GM21786 (cell line): ENCODE measurements at regions not wholly inside any gene's neighbourhood (a gene's known extent, or its start where the extent isn't known, plus 50 kb on each side); places are given as distances from the start of the nearest gene placed in this dataset.

Experiments
- ATAC-seq: cut with Tn5 transposase; IDR thresholded peaks from one replicate; pipeline ENCODE4 v1.9.1; 2021; ENCODE audit not compliant: unreplicated experiment

DNA sequence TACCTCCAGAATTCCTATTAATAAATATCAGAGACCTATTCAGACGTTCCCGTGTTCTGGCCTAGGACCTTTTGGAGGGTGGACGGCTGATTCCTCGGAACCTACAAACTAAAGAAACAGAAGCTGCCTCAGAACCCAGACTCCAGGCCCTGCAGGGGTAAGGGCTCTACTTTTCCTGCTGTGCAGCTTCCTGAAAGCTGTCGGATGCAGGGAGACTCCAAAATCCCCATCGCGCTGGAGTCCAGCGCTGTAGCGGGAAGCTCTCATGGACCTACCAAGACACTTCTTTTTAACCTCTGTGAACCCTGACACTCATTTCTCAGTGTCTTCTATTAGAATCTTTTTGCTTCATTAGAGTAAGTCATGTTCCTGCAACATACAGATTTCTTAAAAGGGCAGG, 244.5 kb upstream of the PITRM1 start:
- no peak for ATAC-seq

DNA sequence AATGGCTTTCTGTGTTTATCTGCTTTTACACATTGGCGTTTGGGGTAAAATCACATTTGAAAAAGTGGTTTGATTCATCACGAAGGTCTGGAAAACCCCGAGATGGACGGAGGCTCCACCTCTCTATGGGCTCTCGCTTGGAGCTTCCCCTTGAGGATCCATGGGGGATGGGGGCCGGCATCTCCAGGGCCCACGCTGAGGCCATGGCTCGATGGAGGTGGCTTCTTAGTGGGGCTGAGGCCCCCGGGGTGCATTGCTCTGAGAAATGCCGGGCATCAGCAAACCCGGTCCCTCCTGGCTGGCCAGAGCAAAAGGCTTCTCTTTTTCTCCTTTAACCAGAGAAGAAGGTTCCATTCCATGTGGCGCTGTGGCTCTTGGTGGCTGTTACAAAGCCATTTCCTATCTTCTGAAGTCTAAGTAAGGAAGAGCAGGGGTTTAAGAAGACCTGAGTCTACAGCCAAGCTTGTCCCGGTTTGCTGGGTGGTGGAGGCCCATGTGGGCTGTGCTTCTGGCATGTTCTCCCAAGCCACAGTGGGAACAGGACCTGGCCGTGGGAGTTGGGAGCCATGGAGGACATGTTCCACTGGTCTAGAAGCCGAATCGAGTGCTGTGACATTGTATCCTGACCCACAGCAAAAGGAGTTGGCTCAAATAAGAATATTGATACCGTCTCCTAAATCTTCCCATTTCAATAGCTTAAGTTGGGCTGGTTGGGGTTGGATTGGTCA, 243.5 kb upstream of the PITRM1 start:
- no peak for ATAC-seq

DNA sequence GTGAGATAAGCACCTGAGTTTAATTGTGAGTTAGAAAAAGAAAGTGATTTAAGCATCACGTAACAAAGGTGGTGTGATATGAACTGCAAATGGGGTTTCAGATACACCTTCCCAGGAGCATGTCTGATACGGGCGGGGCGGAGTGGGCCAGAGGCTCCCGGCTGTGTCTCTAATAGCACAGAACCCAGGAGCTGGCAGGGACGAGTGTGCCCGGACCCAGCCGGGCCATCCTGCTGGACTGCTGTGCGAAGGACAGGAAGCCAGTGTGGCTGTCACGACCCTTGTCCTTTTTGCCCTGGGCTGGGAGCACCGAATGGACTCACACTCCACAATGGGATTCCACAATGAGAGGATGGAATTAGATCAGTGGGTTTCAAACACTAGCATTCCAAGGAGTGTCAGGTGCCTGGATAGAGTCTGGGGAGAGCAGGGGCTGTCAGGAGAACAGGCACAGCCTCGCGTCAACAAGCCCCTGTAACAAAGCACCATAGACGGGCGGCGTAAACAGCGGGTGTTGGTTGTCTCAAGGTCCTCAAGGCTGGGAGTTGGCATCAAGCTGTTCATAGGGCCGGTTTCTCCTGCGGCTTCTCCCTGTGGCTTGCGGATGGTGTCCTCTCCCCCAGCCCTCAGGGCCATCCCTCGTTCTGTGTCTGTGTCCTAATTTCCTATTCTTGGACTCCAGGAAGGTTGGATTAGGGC, 242.6 kb upstream of the PITRM1 start:
- ATAC-seq, result no peak

DNA sequence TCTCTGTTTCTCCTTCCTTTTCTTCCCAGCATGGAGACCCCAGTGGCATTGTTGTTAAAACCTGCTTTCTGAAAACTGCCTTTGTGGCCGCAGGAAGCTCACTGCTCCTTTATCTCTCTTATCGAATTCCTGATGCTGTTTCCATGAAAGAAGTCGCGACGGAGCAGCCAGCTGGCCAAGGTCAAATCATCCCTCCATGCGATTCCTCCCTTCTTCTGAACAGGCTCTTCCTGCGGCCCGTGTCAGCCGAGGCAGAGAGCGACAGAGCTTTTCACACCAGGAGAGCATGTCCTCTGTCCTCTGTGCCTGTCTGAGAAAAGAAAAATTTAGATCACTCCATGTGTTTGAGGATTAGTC, 242.1 kb upstream of the PITRM1 start:
- ATAC-seq, result no peak

DNA sequence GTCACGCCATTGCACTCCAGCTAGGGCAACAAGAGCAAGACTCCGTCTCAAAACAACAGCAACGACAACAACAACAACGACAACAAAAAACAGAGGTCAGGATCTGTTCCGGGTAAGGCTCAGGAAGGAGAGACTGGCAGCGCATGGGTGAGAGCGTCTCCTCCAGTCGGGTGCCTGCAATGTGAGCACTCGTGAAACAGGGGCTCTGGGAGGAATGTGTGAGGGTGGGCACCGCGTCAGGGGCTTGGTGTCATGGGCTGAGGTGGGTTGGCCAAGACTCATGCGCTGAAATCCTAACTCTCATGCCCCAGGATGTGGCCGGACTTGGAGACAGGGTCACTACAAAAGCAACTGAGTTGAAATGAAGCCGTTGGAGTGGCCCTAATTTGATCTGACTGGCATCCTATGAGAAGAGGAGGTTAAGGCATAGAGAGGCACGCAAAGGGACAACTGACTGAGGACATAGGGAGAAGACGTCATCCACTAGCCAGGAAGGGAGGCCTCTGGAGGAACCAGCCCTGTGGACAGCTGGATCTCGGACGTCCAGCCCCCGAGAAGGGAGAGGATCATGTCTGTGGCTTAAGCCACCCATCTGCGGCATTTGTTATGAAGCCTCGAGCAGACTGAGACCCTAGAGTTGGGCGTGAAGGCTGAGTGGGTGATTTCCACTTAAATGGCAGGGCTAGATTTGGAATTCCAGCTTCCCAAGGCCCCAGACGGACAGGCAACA, 241.5 kb upstream of the PITRM1 start:
- no peak for ATAC-seq

DNA sequence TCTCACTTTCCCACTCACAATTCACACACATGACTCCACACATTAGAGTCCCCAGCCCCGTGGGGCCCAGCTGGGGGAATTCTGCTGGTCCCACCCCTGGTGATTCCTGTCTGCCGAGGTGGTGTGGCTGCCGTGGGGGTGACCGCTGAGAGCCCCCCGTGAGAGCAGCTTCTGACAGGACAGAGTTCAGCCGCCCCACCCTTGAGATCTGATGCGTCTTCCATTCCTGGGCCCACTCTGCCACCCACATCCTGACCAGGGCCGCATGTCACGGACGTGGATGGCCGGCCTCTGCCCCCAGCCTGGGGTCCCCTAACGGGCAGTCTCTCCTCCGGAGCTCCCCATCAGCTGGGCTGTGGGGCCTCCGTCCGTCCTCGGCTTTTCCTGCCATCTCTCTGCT, 240.1 kb upstream of the PITRM1 start:
- no peak for ATAC-seq

DNA sequence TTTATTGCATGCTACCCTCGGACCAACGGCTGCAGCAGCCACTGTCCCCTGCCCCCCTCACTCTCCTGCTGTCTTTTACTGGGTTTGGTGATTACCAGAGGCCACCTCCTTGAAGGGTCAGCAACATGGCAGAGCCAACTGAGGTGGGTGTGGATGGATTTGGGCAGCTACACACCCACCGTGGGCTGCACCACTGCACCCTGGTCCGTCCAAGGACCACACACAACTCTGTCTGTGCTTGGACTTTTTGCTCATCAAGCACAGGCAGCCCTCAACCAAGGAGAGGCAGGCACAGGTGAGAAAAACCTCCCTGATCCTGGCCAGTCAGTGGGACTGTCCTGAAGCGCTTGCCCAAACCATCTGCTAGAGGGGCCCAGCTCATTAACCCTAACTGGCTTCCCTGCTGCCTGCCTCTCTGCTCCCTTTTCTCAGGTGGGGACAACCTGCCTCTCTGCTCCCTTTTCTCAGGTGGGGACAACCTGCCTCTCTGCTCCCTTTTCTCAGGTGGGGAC, 239.5 kb upstream of the PITRM1 start:
- no peak for ATAC-seq

DNA sequence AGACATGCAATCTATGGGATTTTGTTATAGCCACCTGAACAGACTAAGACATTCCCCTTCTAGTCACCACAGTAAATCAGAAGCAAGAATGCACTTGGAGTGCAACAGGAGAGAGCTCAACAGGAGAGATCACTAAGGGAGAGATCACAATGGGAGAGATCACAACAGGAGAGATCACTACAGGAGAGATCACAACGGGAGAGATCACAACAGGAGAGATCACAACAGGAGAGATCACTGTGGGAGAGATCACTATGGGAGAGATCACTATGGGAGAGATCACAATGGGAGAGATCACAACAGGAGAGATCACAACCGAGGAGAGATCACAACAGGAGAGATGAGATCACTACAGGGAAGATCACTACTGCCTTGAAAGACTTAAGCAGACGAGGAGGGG, 238.5 kb upstream of the PITRM1 start:
- no peak for ATAC-seq

DNA sequence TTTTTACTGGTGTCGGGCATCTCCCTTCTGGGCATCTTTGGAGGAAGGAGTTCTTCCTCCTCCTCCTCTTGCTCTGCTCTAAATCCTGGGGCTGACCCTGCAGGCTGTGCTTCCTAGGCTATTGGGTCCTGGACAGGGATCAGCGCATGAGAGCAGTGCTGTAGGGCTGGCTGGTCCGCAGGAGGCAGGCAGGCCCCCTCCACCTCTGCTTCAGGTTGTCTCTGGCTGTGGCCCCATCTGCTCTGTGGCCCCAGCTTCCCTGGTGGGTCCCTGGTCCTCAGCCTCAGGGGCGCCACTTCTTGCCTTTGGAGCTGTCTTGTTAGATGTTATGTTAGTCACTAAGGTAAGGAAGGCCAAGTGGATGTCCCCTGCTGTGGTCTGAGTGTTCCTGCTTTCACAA, 237.3 kb upstream of the PITRM1 start:
- ATAC-seq, result no peak

DNA sequence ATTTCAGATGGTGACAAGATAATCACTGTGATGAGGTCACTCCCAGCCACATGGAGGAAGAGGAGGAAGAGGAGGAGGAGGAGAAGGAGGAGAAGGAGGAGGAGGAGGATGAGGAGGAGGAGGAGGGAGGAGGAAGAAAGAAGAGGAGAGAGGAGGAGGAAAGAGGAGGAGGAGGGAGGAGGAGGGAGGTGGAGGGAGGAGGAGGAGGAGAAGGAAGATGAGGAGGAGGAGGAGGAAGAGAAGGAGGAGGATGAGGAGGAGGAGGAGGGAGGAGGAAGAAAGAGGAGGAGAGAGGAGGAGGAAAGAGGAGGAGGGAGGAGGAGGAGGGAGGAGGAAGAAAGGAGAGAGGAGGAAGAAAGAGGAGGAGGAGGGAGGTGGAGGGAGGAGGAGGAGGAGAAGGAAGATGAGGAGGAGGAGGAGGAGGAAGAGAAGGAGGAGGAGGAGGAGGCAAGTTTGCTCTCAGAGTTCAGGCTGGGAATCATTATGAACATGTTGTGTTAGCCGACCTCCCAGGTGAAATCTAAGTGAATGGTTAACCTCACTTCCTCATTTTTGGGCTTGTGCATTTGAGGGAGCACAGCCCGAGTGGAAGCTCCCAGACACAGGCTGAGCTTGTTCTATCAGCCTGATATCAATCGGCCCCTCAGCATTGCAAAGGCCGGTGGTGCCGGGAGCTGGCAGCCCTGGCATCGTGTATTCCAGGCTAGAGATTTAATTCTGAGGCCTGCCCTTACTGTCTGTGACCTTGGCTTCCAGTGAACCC, 236.2 kb upstream of the PITRM1 start:
- no peak for ATAC-seq

DNA sequence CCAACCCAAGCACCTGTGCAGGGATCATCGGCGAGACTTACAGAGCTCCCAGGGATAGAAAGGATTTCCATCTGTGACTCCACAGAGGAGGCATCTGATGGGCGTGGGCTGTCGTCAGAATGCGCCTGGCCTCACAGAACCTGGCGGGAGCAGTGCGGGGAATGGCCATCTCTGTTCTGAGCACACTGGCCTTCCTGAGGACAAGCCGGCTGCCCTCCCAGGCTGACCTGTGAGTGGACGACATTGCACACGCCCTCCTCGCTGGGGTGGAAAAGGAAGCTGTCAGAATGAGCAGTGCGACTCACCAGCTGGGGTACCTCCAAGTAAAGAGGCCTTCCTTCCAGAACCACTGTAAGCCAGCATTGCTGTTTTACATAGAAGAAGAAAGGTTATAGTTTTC, 234.6 kb upstream of the PITRM1 start:
- ATAC-seq, result no peak

DNA sequence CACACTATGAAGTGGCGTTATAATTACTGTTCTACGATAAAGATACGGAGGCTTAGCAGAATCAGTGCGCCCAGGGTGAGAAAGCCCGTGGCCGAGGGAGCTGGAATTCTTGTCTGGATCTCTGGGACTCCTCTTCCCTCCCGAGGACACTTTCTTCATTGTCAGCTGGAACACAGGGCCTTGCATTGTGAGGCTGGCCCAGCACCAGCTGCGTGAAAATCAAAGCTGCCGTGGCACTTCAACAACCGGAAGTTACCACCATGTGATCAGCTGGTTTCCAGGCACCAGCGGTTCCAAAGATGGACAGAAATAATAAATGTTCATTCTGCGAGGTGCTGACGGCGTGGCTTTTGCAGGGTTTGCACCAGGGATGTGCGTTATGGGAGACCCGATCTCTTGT, 234.0 kb upstream of the PITRM1 start:
- no peak for ATAC-seq

DNA sequence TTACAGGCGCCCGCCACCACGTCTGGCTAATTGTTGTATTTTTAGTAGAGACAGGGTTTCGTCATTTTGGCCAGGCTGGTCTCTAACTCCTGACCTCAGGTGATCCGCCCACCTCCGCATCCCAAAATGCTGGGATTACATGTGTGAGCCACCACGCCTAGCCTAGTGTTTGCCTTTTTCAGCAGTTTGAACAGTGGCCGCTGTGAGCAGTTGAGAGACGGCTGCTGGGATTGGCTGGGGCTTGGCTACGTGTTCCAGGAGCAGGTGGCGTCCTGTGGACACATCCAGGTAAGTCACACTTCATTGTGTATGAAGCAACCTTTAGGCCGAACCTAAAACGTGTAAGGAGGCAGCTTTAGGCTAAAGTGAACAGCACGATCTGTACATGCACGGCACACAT, 231.8 kb upstream of the PITRM1 start:
- ATAC-seq, result no peak

DNA sequence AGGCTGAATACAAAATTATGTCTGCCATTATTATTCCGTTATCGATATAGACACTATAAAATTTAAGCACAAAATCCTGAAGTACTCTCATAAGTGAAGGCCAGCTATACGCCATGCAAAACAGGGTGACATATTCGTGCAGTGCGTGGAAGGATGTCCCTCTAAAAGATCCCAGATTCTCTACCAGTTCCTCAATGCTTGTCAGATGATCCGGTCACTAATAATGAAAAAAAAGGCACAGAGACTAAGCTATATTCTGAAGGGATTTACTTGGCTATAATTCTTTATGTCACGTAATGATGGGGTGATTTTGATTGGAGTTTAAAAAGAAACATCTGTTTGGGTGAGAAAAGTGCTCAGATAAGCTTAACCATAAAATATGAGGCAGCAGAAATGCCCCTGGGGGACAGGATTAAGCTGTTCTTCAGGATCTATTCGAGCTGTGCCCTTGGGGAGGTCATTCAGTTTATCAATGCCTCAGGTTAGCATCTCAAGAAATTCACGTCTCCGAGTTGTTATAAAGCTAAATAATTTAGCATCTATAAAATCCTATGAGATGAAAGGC, 229.7 kb upstream of the PITRM1 start:
- ATAC-seq, result no peak

DNA sequence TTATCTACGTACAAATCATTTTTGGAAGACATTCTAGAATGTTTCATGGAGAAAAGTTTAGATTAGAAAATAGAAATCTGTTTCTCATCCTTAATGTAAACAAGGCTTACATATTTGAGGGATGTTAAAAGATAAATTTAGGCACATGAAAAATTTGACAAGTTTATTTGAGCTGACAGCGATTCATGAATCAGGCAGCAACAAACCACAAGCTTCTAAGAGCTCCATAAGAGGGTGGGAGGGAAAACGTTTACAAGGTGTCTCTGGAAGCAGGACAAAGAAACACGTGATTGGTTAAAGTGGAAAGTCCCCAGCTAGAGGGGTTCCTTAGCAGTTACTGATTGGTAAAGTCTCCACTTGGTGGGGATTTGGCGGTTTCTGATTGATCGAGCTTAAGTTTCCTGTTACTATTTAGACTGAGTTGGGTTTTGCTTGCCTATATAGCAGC, 228.9 kb upstream of the PITRM1 start:
- ATAC-seq, result no peak

DNA sequence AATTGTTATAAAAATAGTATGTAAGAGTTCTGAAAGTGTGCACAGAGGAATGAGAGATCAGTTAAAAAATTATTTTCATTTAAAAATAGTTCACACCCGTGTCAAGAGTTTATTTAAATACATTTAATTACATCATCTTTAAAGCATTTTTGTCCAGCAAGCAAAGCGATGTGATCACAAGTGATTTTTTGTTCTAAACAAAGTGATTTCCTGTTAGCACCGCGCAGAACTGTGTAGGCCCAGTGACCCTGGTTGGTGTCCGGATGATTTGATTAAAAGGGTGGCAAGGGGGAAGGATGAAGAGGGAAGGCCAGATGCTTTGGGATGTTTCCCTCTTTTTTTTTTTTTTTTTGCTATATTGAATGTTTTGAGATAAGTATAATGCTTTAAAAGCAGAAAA, 227.8 kb upstream of the PITRM1 start:
- ATAC-seq, result no peak

DNA sequence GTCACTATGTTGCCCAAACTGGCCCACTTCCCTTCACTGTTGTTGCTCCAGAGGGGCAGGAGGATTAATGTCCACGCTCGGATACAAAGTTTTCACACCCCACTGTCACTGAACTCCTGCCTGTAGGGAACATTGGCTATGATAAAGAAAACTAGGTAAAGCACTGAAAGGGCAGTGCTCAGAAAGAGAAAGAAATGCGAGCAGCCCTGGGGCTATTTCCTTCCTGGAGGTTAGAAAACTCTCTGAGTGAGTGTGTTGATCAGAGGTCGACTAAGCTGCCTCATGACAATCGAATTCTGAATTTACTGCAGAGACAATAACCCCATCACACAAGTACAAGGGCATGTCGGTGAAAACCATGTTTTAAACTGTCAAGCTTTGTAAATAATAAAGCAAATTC, 227.2 kb upstream of the PITRM1 start:
- ATAC-seq, result no peak

DNA sequence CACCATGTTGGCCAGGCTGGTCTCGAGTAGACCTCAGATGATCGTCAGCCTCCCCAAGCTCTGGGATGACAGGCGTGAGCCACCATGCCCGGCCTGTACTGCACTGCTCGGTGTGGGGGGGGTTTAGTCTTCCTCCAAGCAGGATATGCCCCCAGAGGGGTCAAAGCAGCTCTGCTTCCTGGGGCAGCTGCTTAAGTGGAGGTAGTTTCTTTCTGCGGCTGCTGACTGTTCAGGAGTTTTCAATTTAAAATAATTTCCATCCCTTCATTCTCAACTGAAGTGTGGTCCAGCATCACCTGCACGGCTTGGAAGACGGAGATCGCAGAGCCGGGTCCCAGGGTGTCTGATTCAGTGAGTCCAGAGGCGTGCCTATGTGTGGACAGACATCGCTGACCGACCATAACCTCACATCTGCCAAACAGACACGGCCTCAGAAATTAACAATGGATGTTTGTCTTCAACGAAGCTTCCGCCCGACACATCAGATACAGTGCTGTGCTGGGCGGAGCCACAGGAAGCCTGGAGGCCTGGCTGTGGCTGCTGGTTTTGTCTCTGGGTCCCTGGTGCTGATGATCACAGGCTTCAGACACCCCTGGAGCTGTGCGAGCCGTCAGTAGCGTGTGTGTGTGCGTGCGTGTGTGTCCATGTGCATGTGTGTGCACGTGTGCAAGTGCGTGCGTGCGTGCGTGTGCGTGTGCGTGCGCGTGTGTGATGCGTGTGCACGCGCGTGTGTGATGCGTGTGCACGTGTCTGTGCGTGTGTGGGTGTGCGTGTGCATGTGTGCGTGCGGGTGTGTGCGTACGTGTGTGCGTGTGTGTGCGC, 226.5 kb upstream of the PITRM1 start:
- ATAC-seq, result no peak

DNA sequence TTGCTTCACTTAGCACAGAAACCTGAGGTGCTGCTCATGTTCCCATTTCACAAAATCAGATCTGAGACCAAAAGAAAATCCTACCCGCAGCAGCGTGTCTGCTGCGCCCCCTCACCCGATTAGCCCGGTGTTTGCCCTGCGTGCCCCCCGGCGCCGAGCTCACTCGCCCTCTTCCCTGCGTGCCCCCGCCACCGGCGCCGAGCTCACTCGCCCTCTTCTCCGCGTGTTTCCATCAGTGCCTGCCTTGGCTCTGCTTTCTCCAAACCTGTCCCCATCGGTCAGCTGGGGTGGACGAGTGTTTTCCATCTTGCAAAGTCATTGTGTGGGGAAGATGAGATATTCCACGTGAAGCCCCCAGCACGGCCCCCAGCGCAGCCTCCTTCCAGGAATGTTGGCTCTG, 225.3 kb upstream of the PITRM1 start:
- ATAC-seq, result no peak

DNA sequence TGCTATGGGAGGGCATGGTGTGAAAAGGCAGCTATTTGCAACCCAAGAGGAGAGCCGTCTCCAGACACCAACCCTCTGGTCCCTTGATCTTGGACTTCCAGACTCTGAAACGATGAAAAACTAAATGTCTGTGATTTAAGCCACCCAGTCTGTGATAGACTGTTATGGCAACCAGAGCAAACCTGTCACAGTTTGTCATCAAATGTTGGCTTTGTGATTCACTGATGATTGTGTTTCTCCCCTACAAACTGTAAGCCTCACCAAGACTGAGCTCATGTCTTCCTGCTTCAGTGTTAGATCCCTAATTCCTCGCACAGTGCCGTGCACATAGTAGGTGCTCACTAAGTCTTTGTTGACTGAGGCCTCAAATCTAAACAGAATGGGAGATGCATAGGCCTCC, 224.6 kb upstream of the PITRM1 start:
- ATAC-seq, result no peak
